GM18520 (cell line): ENCODE measurements at regions not wholly inside any gene's neighbourhood (a gene's known extent, or its start where the extent isn't known, plus 50 kb on each side); places are given as distances from the start of the nearest gene placed in this dataset.

Experiments
- ATAC-seq: cut with Tn5 transposase; IDR thresholded peaks from one replicate; pipeline ENCODE4 v1.9.1; 2021; ENCODE audit not compliant: unreplicated experiment

DNA sequence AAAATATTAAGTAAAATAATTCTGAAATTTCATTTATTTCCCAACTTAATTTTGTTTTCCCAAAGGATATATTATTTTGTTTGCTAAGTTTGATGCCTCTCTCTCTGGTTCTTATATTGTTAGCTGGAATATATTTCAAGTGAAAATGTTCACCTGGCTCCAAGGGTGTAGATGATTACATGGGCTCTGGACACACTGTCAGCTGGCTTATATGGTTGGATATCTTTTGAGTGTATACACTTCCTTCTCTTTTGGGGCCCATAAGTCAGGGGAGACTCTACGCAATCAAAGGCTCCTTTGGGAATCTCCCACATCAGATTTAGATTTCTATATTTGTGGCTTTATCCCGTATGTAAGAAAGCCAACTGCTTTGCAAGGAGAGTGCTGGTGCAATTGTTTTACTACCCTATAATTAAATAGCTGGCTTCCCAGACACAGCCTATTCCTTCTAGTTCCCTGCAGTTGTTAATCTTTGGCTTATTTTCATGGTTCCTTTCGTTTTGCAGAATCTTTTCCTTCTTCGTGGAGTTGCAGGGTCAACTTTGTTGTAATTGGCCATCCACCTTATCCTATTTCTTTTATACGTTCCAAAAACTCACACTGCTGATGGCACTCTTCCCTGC lies 225.7 kb downstream of the DPH6 start:
- ATAC-seq = no peak

DNA sequence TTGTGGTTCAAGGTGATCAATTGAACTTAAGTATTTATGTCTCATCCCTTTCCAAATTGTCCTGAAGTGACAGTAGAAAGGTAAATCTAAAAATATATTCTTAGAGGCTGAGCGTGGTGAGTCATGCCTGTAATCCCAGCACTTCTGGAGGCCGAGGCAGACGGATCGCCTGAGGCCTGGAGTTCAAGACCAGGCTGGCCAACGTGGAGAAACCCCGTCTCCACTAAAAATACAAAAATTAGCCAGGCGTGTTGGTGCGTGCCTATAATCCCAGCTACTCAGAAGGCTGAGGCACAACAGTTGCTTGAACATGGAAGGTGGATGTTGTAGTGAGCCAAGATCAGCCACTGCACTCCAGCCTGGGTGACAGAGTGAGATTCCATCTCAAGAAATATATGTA lies 226.6 kb downstream of the DPH6 start:
- no peak for ATAC-seq

GRCh38 chr15:35317217-35317616 lies 228.7 kb downstream of the DPH6 start:
- no peak for ATAC-seq

DNA sequence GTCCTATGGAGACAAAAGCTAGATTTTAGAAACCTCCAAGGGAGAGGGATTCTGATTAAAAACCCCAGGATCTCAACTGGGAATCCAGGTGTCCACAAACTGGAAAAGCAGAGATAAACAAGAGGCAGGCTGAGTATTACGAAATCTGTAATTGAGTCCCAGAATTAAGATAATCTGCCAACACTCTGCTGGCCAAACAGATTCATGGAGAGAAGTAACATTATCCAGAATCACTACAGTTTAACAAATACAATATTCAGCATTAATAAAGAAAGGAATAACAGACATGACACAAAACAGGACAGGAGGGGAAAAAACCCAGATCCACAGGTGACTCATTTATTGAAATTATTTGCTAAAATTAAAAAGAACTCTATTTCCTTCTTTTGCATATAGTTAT lies 227.2 kb upstream of the NANOGP8 start:
- no peak for ATAC-seq

DNA sequence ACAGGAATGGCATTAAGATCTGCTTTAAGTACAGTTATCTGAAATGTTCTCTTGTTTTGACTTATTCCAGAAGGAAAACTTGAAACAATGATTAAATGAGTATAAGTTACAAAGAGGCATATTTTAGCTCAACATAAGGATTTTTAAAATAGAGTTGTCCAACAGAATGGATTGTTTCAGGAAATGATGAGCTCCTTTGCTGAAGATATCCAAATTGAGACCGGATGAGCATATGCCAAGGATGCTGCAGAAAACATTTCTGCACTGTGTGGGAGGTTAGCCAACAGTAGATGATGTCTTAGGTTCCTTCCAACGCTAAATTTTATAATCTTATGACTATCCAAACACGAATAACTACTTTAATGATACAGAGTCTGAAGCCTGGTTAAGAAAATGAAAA lies 226.5 kb upstream of the NANOGP8 start:
- ATAC-seq = no peak

DNA sequence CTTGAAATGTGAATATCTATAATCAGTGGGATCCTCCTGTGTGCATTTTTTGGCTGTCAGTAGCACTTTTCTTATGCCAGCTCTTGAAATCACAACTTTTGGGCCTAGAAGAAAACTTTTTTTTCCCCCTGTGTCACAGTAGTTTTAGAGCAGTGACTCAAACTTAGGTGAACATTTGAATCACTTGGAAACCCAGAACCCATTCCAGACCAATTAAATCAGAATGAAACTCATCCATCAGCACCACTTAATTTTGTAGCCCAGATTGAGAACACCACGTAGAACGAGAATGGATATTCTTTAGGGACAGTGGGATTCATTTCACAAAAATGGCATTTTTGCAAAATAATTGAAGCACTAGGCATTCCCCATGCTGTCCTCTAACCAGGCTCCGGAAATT lies 224.8 kb upstream of the NANOGP8 start:
- ATAC-seq = no peak

DNA sequence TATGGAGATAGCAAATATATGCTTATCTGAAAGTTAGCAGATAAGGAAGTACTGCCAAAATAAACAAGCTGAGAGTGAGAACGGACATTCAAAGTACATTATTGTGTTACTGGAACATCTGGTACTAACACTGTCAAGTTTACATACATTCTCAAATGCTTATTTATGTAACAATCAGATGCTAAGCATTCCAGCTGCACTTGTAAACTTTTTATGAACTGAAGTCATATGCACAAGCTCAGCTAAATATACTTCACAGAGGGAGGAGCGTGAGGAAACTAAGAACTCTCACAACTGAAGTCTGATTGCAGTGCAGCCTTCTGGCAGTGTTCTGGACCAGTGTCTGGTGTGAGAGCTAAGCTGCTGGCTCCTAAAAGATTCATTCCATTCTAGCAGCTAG lies 223.7 kb upstream of the NANOGP8 start:
- ATAC-seq = no peak

GRCh38 chr15:35307676-35308075 lies 222.6 kb upstream of the NANOGP8 start:
- no peak for ATAC-seq

- ATAC-seq = no peak
These were observed 221.9 kb upstream of the NANOGP8 start for GRCh38 chr15:35307026-35307425.

GRCh38 chr15:35306361-35306981 lies 221.4 kb upstream of the NANOGP8 start:
- ATAC-seq = no peak

GRCh38 chr15:35305946-35306345 lies 220.9 kb upstream of the NANOGP8 start:
- no peak for ATAC-seq

DNA sequence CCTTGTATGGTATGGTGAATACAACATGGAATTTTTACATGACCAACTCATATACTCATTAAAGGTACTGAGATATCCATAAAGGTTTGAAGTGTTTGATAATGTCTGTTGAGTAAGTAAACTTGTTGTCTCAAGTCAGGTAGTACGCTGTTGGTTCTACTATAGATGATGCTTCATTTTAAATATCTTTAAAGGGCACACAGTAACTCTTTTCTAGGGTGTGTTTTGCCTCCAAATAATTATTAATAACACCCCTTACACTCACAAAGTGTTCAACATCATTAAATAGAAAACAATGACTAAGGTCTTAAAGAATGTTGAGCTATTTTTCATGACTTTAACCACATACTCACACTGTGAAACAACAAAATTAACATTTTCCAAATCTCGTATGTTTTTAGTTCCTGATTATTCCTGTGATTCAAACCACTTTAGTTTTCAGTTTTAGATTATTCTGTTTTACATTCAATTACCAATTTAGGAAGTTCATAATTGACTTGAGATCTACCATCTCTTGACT lies 220.0 kb upstream of the NANOGP8 start:
- no peak for ATAC-seq

DNA sequence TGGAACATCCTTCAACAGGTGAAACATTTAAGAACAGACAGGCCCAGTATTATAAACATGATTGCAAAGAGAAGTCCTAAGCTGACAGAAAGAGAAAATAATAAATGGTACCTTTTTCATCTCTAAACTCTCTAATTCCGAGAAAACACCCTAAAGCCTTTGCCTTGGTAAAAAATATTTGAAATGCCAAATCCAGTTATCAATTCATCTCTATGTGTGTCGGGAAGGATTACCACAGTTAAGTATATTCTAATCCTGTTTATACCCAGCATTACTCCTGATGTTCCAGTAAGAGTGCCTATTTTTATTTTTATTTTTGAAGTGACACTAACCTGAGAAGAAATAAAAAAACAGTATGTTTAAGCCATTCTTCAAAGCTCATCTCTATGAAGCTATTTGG lies 219.3 kb upstream of the NANOGP8 start:
- no peak for ATAC-seq

DNA sequence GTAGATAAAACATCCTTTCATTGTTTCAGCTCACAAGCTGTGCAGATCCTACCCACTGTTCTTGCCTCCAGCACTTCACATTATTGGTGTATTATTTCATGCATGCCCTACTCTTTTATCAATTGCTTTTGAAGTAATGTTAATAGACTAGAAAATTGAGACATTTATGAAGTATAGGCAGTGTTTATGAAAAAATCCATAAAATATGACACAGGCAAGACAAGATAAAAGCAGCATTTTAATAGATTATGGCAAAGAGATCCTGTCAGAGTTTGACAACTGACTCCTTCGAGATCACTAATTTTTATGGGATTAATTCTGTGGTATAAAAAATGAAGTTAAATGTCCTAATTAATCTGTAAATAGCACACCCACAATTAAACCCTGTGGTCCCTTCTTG lies 217.2 kb upstream of the NANOGP8 start:
- ATAC-seq = no peak

DNA sequence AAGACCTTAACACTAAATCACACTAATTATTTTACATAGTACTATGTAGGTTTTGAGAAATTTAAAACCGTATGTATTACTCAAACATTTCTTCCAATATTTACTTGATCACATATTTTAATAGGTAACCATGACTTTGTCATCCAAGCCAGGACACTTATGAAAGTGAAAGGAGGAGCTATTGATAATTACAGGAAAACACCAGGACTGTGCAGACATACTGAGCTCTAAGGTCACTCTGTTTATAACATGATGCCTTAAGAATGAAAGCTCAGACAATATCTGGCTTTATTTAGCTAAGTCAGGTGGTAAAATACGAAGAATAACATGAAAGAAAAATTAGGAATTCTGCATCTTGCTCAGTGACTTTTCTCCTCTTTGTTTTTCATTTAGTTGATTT lies 216.0 kb upstream of the NANOGP8 start:
- no peak for ATAC-seq

- no peak for ATAC-seq
These were observed 214.1 kb upstream of the NANOGP8 start for GRCh38 chr15:35299059-35299735.

DNA sequence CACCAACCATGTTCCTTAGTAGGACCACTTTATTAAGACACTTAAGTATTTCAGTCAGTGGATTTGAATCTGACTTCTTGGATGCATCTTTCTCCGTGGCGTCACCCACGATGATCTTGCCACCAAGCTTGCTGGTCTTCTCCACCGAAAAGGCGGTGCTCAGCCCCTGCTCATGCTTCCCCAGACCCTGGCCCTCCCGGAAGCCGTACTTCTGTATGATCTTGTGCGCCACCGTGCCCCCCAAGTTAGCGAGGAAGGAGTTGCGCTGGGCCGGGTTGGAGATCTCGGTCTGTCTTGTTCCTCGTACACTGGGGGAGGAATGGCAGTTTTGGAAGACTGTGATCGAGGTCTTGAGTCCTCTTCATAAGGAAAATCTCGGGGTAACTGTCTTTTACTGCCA lies 213.4 kb upstream of the NANOGP8 start:
- no peak for ATAC-seq

DNA sequence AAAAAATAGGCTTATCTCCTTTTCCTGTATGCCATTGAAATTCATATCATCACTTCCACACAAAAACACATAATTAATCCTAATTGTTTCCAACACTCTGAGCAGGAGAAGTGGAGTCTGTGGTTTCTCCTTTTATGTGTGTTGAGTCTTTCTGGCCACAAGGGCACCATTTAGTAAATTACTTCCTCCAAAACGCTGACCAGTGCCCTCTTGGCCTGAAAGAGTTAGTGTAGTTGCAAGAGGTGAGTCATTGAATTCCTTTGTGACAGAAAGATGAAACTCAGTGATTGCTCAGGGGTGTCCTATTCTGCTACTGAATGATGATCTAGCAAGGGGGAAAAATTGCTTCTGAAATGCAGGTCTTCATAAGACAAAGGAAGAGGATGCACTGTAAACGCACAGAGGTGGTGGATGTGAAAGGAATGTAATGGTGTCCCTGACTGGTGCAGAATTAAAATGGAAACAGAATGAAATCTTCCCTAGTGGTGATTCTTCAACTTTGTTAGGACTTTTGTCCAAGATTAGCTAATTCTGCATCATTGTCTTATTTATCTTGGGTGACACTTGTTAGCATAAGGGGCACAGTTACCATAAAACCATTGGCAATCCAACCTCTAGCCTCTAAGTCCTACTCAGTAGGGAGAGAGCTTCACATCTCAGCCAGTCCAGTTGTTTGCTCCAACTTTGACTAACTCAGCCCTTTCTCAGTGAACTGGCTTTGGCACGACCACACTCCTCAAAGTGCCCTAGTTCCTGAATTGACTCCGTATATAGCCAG lies 208.4 kb upstream of the NANOGP8 start:
- no peak for ATAC-seq

GRCh38 chr15:35290301-35290721 lies 205.2 kb upstream of the NANOGP8 start:
- no peak for ATAC-seq

DNA sequence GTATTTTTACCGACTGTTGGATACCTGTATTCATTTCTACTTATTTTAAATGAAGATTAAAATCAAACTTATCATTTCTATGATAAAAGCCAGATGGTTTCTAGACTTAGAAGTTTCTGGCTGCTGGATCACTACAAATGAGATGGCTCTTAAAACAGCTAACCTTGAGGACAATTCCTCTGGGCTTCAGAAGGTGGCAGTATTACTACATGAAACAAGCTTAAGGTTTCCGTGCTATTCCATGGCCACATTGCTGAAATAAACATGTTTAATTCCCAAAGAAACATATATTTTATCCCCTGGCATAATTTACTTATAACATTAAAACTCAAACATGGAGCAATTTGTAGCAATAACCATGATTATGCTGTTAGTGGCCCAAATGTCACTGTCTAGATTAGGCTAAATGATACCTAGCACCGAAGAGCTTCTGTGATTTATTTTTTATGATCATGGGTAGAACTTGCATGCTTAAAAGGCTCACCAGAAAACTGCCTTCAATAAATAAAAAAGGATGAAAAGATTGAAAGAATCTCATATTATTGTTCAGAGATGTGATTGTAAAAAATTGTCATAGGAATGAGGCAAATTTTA lies 204.0 kb upstream of the NANOGP8 start:
- no peak for ATAC-seq

DNA sequence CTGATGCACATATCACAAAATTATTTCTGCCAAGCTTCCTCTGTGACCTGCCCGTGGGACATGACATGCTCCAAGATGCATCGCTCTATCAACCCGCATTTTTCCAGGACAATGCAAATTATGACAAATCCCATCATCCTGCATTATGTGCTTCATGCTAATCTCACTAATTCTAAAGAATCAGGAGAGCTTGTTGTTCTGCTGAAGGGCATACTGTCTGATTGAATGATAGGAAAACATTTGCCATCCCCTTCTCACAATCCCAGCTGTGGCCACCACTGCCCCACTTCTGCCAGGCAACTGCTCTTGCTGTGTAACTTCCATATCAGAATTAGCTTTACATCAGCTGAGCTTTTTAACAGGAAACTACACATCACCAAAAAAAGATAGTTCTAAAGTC lies 203.5 kb upstream of the NANOGP8 start:
- no peak for ATAC-seq
